ENCODE measurements at regions not wholly inside any gene's neighbourhood (a gene's known extent, or its start where the extent isn't known, plus 50 kb on each side); places are given as distances from the start of the nearest gene placed in this dataset.

DNA sequence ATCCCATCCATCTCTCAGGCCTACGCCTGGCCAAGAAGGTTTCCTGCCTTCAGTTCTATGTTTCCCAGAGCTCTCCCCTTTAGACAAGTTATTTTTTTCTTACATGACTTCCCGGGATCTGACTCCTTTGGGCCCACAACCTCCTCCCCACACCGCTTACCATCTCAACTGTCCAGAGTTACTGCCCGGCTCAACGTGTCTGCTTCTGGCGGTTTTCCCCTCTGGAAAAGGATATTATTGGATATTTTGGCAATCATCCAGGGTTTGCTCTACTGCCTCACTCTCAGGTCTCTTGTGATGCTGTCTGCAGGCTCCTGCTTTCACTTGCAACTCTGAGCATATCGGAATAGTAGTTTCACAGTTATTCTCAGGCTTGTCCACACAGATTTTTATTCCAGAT is 318.2 kb upstream of the CAMK1G start:
- TF ChIP-seq SETDB1 (IDR thresholded peaks at IDR 0.05; ENCODE audit: insufficient read length, low read length): no peak
- TF ChIP-seq, protein P1, sequence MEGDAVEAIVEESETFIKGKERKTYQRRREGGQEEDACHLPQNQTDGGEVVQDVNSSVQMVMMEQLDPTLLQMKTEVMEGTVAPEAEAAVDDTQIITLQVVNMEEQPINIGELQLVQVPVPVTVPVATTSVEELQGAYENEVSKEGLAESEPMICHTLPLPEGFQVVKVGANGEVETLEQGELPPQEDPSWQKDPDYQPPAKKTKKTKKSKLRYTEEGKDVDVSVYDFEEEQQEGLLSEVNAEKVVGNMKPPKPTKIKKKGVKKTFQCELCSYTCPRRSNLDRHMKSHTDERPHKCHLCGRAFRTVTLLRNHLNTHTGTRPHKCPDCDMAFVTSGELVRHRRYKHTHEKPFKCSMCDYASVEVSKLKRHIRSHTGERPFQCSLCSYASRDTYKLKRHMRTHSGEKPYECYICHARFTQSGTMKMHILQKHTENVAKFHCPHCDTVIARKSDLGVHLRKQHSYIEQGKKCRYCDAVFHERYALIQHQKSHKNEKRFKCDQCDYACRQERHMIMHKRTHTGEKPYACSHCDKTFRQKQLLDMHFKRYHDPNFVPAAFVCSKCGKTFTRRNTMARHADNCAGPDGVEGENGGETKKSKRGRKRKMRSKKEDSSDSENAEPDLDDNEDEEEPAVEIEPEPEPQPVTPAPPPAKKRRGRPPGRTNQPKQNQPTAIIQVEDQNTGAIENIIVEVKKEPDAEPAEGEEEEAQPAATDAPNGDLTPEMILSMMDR (tag by site-specific recombination; IDR thresholded peaks at IDR 0.05): no peak
- no peak for TF ChIP-seq KLF10 (tag by site-specific recombination; IDR thresholded peaks at IDR 0.05)
